ENCODE measurements at regions not wholly inside any gene's neighbourhood (a gene's known extent, or its start where the extent isn't known, plus 50 kb on each side); places are given as distances from the start of the nearest gene placed in this dataset.
A peak's percentile ranks its signal among the peaks of the same experiment; 100 is the strongest.

GRCh38 chr11:112597286-112597790, 336.7 kb upstream of the PLET1 start:
- no peaks in the 10 kb centered on the region for H3K27me3 Mint-ChIP-seq (ENCODE audit: insufficient read depth)
- TF ChIP-seq, protein P1, sequence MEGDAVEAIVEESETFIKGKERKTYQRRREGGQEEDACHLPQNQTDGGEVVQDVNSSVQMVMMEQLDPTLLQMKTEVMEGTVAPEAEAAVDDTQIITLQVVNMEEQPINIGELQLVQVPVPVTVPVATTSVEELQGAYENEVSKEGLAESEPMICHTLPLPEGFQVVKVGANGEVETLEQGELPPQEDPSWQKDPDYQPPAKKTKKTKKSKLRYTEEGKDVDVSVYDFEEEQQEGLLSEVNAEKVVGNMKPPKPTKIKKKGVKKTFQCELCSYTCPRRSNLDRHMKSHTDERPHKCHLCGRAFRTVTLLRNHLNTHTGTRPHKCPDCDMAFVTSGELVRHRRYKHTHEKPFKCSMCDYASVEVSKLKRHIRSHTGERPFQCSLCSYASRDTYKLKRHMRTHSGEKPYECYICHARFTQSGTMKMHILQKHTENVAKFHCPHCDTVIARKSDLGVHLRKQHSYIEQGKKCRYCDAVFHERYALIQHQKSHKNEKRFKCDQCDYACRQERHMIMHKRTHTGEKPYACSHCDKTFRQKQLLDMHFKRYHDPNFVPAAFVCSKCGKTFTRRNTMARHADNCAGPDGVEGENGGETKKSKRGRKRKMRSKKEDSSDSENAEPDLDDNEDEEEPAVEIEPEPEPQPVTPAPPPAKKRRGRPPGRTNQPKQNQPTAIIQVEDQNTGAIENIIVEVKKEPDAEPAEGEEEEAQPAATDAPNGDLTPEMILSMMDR (IDR thresholded peaks at IDR 0.05), result no peak
- H3K27ac Mint-ChIP-seq, result no peak overlapping the region
- no peaks in the 10 kb centered on the region for H3K9me3 Mint-ChIP-seq
- no peak for DNase-seq
- H3K4me3 Mint-ChIP-seq, result no peak overlapping the region
- H3K4me1 Mint-ChIP-seq (ENCODE audit: low read depth), result no peaks in the 10 kb centered on the region
- no peaks in the 10 kb centered on the region for H3K36me3 Mint-ChIP-seq (ENCODE audit: low read depth)

GRCh38 chr11:112599265-112599664, 338.6 kb upstream of the PLET1 start:
- no peaks in the 10 kb centered on the region for H3K36me3 Mint-ChIP-seq (ENCODE audit: low read depth)
- no peaks in the 10 kb centered on the region; the same call in 1 of the 2 replicates for H3K27me3 Mint-ChIP-seq (ENCODE audit: insufficient read depth)
- no peak for DNase-seq
- no peaks in the 10 kb centered on the region for H3K4me1 Mint-ChIP-seq (ENCODE audit: low read depth)
- TF ChIP-seq, protein P1 (IDR thresholded peaks at IDR 0.05), result no peak
- H3K4me3 Mint-ChIP-seq, result no peak overlapping the region
- H3K27ac Mint-ChIP-seq, result no peak overlapping the region
- no peaks in the 10 kb centered on the region for H3K9me3 Mint-ChIP-seq

DNA sequence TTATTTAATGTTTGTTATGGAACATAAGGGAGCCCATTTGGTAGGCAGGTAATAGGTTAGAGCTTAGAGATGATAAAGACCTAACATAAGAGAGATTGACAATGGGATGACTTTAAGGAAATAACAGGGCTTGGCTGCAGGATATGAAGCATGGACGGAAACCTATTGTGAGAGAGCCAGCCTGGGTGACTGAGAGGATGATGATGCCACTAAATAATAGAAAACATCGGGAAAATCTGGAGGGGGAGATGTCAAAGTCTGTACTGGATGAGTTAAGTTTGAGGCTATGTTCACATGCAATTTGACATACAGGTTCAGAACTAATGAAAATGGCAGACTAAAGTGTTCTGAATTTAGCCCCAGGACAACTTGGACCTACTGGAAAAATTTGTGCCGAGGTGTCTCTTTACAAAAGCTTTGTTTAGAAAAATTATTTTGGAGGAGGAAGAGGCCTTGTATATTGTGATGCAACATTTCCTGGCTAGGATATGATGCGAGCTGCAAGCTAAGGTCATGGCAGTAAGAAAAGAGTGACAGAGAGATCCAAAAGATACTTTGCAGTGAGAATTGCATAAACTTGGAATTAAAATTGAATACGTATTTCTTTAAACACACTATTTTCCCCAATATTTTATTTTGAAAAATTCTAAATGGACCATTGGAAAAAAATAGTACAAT, 339.3 kb upstream of the PLET1 start:
- no peak for DNase-seq
- Mint-ChIP-seq H3K27ac (no peak overlapping the region), H3K27me3 (ENCODE audit: insufficient read depth) (no peaks in the 10 kb centered on the region; the same call in 1 of the 2 replicates), H3K4me1 (ENCODE audit: low read depth) (no peaks in the 10 kb centered on the region), H3K9me3 (no peaks in the 10 kb centered on the region), H3K4me3 (no peak overlapping the region), H3K36me3 (ENCODE audit: low read depth) (no peaks in the 10 kb centered on the region)
- TF ChIP-seq, protein P1 (IDR thresholded peaks at IDR 0.05), result no peak

DNA sequence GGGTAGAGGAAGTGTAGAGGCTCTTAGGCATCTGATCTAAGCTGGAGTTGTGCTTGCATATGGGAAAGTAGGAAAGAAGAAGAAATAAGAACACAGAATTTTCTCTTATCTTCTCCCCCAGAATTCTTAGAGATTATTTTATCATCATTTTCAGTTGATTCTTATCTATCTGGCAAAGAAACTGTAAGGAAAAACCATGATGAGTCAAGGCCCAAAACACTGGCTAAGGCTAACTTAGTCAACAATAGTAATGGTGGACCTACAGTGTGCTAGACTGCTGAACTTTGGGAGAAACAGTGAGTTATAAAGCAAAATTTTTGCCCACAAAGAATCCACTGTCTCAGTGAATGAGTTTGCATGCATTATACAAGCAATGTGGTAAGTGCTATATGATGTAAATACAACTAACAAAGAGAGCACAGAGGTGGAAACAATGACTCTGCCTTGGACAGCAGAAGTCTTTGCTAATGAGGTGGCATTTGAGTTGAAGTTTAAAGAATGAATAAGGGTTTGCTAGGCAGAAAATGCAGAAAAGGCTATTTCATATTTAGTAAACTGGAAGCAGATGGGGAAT, 344.5 kb upstream of the PLET1 start:
- peaks cover 4% of the 10 kb centered on the region for H3K27me3 Mint-ChIP-seq (ENCODE audit: insufficient read depth)

DNA sequence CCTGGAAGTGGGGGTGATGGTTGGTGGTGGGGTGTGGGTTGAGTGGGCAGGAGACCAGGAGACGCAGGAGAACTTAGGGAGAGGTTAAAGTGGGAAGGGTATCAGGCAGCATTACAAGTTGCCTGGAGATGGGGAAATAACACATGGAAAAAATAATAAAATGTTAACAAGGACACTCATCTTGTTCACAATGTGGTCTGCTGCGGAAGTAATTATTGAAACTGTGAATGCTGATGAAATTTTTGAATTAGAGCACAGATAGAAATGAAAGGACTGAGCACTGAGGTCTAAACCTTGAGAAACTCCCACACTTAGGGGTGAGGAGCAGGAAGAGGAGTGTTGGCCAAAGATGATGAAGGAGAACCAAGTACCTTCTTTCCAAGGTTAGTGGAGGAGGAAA, 346.0 kb upstream of the PLET1 start:
- no peaks in the 10 kb centered on the region; the same call in 1 of the 2 replicates for H3K4me1 Mint-ChIP-seq (ENCODE audit: low read depth)
- H3K36me3 Mint-ChIP-seq (ENCODE audit: low read depth), result no peaks in the 10 kb centered on the region
- H3K9me3 Mint-ChIP-seq, result no peaks in the 10 kb centered on the region
- H3K4me3 Mint-ChIP-seq, result no peak overlapping the region
- H3K27ac Mint-ChIP-seq, result no peak overlapping the region
- TF ChIP-seq, protein P1 (IDR thresholded peaks at IDR 0.05), result no peak
- DNase-seq, result no peak
- peaks cover 4% of the 10 kb centered on the region for H3K27me3 Mint-ChIP-seq (ENCODE audit: insufficient read depth)

More for the DNA sequence above, 344.5 kb upstream of the PLET1 start:
- TF ChIP-seq, protein P1 (IDR thresholded peaks at IDR 0.05), result no peak
- Mint-ChIP-seq H3K27ac (no peak overlapping the region), H3K4me3 (no peak overlapping the region), H3K4me1 (ENCODE audit: low read depth) (no peaks in the 10 kb centered on the region), H3K36me3 (ENCODE audit: low read depth) (no peaks in the 10 kb centered on the region), H3K9me3 (no peaks in the 10 kb centered on the region)
- peak; percentile 3 for DNase-seq

Measured in HFFc6 (cell line).